ENCODE measurements at regions not wholly inside any gene's neighbourhood (a gene's known extent, or its start where the extent isn't known, plus 50 kb on each side); places are given as distances from the start of the nearest gene placed in this dataset.

DNA sequence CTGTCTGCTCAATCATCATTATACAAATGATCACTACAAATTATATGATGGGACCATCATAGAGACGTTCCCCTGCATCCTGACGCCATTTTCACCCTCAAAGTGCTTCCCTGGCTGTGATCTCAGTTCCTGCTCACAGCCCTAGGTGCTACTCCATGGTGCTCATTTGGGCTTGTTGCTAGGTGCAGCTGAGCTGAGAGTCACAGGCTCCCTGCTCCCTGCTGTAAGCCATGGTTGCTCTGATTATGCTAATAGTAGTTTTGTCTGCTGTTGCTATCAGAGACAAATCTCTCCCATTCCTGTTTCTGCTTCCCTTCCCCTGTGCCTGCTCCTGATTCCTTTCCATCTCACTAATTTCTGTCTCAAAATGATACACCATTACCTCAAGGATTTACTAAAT lies 474.3 kb downstream of the METTL15 start:
- no peak for DNase-seq

DNA sequence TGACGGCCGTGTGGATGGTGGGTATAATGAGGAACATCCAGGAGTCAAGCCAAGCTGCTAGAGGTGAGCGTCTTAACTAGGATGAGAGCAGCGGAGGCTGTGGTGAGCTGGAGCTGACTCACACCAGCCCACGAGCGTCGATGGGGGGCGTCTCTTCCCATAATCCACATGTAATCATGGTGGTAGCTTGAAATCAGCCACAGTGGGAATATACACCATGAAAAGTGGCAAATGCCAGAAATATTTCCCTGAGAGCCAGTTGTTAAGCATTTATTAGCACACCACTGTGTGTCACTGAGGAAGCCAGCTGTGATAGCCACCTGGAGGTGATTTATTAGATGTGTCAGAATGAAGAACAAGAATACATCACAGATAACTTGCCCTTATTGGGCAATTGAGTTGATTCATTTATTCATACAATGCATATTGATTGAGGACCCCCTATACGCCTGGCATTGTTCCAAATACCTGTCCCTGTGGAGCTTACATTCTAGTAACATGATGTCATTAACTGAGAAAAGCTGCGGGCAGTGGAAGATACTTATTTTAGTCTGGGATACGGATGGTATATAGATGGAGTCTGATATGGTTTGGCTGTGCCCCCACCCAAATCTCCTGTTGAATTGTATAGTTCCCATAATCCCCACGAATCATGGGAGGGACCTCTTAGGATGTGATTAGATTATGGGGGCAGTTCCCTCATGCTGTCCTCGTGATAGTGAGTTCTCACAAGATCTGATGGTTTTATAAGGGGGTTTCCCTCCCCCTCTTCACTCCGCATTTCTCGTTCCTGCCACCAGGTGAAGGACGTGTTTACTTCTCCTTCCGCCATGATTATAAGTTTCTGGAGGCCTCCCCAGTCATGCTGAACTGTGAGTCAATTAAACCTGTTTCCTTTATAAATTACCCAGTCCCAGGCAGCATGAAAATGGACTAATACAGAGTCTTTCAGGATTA lies 473.4 kb downstream of the METTL15 start:
- no peak for DNase-seq

DNA sequence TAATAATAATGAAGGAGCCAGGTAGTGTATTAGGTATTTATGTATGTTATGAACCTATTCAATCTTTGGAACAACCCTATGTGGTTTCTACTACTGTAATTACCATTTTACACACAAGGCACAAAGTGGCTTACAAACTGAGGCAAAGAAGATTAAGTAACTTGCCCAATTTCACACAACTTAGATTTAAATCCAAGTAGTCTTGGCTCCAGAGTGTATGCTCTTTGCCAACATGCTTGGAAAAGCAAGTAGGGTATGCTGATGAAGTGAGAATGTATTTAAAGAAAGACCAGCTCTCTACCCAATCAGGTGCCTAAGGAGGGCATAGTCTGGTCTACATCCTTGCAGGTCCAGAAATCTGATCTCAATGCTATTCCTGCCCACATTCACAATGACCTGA lies 463.2 kb downstream of the METTL15 start:
- no peak for DNase-seq

DNA sequence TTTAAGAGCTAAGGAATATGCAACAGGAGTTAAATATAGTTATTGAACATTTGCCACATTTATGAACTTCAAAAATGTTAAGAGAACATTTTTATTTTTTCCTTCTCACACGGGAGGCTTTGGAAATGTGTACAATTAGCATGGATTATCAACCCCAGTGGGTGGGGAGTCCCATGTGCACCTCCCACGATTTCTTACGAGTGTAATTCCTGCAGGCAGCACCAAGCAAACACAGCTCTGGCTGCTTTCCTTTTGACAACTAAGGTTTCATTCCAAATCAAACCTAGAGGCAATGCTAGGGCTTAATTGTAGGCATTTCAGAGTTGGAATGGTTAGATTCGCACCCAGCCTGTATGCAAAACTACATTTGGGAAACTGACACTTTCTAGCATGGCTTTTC lies 460.9 kb downstream of the METTL15 start:
- no peak for DNase-seq

DNA sequence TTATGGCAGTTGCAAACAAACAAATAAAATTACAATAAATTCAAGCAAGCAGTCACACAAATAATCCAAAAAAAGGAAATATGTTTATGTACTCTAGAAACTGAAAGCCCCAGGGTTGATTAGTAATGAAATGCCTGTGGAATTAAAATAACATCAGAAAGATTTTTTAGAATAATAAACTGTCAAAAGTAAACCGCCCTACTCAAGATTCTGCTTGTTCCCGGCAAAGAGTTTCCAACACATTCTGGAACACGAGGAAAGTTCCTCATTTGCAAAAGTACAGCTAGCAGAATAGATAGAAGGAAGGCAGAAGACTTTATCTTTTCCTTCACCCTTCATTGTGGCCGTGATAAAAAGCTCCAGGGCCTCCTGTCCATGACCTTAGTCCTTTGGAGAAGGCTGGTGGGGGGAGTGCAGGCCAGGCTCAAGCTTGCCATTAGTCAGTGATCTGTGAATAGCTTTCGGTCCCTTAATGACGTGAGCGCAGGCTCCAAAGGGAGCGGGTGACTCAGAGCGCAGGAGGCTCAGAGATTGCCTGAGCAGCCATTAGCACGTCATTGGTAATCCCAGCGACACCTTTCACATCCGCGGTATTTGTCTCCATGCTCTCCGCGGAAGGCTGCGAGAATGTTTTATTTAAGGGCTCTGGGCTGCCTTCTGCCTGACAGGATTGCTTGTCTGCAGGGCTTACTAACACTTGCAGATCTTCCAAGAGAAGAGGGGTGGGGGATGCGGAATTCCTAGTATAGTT lies 458.3 kb downstream of the METTL15 start:
- DNase-seq: peak; percentile 49

DNA sequence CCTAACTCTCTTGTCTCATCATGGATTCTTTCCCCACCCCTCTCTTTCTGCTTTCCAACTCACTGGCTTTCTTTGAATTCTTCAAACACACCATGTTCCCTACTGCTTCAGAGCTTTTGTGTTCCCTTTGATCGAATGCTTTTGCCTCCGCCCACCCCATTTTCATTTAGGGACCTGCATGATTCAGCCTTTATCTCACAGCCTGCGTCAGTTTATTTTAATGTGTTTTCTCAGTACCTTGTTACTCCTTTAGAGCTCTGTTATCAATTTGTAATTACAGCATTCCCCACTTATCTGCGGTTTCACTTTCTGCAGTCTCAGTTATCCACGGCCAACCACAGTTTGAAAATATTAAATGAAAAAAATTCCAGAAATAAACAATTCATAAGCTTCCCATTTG lies 451.3 kb downstream of the METTL15 start:
- no peak for DNase-seq

DNA sequence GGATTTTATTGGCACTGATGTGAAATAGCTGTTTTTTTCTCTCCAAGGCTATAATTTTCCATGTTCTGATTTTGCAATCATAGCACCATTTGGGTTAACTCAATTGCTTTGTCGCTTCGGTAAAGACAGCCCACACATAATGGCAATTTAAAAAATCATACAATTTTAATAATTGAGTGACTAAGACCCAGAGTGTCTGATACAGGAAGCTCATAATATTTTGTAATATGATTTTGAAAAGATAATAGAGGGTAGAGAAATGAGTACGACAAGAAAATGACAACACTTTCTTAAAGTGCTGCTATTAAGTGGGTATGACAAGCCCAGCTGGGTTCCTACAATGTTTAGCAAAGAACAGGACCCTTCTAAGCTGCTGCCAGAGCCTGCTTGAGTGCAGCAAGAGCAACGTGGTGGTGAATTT lies 439.1 kb downstream of the METTL15 start:
- DNase-seq: no peak

DNA sequence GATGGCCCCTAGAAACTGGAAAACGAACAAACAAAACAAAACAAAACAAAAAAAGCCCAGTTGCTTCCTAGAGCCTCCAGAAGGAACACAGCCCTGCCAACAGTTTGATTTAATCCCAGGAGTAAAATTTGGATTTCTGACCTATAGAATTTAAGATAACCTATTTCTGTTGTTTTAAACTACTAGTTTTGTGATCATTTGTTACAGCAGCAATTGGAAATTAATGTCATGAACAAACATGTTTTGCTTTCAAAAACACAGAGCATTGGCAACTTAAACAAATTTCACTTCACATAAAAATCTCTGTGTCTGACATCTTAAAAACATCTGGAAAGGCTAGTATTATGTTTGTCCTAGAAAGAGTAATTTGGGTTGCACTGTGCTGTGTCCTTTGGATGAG lies 437.3 kb downstream of the METTL15 start:
- no peak for DNase-seq

DNA sequence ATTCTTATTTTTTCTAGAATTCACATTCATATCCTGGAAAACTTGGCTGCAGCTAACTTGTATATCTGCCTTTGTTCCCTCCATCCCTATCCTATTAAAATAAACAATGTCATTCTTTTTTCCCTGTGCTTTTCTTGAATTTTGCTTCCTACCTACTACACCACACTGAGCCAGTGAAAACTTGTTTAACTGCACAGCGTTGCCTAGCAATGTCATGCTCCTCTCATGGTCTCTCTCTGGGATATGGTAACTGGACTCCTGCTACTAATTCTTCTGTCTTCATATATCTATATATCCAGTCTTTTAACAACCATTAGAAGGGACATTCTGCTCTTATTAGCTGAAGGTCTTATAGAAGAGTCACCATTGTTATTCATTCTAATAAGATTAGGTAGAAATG lies 434.4 kb downstream of the METTL15 start:
- DNase-seq: no peak

DNA sequence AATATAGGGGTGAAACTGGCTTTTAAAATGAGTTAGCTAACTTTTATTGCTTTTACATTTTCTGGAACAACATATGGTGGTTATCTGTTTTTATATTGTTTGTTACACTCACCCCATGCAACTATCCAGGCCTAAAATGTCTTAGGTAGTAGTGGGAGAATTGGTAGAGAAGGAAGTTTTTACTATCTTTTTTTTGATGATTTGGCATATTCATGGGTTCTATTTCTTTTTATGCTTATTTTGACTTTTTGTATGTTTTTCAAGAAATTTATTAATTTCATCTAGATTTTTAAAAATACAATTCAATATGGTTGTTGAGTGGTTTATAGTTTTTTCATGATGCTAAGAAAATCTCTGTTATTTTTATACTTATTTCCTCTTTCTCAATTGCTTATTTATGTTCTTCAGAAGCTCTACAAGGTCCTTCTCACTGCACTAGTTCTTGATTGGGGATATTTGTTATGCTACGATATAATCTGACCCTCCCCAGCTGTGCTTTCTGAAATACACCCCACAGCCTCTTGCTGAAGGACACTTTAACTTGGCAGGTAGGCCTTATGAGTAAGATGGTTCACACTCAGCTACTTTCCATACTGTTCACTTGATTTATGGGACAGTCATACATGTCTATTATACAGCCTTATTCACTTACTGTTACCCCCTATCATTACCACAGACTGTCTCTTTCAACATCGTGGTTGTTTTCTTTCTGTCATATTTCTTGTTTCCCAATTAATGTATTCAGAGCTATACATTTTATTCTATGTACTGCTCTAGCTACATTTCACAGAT lies 431.2 kb downstream of the METTL15 start:
- no peak for DNase-seq

DNA sequence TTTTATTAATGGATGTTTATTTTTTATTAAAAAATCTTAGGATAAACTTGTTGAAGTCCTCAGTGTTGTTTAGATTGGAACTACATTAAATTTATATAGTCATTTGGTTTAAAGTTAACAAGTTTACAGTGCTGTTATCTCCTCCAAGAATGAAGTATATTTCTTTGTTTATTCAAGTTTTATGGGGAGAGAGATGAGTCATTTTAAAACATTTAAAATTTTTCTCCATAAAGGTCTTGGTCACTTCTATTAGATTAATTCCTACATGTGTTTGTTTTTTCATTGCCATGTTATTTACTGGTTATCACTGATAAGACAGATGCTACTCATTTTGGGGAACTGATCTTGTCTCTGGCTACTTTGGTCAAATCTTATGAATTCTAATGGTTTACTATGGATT lies 429.6 kb downstream of the METTL15 start:
- no peak for DNase-seq

DNA sequence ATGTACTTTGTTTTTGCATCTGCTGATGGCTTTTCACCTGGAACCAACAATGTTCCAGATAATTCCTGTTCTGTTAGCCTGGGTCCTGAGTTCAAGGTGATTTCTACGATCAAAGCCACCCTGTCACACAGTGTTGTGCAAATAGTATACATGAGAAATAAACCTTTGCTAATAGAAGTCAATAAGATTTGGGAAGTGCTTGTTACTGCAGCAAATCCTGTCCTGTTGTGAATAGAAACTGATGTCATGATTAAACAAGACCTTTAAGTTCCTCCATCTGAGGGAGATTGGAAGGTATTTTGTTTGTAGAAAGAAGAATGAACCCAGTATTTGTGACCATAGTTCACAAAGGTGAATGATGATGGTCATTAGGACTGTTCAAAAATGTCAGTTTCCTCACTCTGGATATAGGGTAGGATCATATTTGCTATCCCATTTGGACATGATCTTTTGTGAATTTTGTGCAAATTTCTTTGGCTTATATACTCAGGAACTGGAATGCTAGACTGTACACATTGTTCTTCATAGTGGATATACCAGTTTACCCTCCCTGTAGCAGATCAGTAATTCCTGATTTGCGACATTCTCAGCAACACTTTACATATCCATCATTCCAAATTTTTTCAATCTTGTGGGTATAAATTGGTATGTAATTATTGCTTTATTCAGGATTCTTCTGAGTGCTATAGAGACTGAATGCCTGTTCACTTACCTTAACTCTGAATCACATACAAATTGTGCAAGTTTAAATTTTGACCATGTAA lies 428.5 kb downstream of the METTL15 start:
- DNase-seq: no peak

DNA sequence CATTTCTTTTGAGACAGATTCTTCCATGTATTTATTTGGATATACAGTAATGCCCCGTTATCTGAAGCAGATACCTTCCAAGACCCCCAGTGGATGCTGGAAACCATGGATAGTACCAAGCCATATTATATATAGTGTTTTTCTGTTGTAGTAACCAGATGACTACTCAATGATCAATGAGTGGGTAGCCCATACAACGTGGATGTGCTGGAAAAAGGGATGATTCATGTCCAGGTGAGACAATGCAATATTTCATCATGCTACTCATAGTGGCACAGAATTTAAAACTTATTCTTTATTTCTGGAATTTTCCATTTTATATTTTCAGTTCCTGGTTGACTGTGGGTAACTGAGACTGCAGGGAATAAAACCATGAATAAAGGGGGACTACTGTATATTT lies 427.5 kb downstream of the METTL15 start:
- DNase-seq: no peak

DNA sequence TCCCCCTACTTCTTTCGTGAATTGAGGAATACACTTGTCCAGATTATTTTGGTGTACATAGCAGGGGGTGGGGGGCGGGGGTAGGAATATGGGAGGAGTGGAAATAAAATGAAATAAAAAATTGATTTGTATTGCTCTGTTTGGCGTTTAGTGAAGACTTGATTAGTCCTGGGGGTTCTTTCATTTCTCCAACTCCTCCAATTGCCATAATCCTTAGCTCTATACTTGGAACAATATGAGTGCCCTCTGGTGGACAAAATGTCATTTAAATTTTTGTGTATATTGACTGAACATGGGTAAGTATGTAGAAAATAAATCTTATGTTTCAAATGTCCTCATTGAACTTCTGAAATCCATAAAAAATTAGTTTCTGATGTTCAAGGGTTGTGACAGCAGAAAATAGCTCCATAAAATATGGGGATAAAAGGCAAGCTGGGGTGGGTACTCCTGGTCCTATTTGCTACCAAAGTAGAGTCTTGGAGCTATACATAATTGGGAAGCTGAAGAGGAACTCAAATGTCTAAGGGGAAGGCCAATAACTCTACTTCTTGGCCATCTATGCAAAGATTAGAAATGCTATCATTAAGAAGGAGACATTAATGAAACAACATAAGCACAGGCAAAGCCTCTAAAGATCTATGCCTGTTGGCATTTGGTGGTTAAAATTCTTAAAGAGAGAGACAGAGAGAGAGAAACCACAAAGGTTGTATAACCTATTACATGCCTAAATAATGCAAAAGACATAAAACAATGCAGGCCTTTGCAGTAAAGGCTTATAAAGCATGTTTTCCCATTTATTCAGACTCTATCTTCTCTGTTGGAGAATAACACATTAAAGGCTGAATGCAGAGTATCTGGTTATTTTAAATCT lies 421.6 kb downstream of the METTL15 start:
- peak; percentile 24 for DNase-seq

DNA sequence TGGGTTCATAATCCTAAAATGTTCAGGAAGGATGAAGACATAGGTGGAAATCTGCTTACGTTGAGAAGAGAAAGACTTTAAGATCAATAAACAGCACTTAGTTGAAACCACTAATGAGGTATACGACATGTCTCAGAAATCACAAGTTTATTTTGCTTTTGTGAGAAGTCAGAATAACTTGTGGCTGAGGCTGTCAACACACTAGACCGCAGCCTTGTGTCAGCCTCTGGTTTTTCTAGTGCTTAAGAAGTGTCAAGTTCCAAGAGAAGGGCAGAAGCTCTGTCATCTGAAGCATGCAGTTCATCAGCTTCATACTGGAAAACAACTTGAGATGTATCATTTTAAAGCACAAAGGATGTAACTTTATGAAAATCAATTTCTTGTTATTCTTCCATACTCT lies 420.9 kb downstream of the METTL15 start:
- no peak for DNase-seq

DNA sequence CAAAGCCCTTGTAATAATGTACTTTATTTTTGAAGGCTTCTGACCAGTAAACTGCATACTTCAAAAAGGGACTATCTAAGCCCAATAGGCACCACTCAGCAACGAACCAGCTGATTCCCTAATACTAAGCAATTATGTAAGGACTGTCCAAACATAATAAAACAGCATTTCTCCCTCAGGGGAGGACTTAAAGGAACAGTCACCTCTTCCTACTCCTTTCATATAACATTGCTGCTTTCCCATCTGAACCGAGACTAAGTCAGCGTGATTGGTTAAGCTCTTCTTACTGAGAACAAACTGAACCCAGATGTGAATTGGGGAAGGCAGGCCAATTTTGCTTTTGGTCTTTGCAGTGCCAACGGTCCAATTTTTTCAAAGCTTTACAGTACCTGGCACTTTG lies 420.0 kb downstream of the METTL15 start:
- no peak for DNase-seq

DNA sequence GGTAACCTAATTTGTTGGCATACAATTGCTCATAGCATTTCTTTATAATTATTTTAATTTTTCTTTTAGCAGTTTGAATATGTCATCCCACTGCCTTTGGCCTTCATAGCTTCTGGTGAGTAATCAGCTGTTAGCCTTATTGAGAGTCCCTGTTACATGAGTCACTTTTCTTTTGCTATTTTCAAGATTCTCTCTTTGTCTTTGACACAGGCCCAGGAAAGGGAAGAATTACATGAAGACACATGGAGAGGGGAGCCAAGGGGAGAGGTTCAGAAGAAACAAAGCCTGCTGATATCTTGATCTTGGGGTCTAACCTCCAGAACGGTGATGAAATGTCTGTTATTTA lies 418.2 kb downstream of the METTL15 start:
- DNase-seq: no peak

DNA sequence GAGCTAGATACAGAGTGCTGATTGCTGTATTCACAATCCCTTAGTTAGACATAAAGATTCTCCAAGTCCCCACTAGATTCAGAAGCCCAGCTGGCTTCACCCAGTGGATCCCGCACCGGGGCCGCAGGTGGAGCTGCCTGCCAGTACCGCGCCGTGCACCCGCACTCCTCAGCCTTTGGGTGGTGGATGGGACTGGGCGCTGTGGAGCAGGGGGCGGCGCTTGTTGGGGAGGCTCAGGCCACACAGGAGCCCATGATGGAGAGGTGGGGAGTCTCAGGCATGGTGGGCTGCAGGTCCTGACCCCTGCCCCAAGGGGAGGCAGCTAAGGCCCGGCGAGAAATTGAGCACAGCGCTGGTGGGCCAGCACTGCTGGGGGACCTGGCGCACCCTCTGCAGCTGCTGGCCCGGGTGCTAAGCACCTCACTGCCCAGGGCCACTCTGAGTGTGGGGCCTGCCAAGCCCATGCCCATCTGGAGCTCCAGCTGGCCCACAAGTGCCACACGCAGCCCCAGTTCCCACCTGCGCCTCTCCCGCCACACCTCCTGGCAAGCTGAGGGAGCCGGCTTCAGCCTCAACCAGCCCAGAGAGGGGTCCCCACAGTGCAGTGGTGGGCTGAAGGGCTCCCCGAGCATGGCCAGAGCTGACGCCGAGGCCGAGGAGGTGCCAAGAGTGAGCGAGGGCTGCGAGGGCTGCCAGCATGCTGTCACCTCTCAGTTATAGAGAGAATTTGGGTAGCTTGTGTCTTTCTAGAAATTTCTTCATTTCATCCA lies 417.6 kb downstream of the METTL15 start:
- DNase-seq: no peak

DNA sequence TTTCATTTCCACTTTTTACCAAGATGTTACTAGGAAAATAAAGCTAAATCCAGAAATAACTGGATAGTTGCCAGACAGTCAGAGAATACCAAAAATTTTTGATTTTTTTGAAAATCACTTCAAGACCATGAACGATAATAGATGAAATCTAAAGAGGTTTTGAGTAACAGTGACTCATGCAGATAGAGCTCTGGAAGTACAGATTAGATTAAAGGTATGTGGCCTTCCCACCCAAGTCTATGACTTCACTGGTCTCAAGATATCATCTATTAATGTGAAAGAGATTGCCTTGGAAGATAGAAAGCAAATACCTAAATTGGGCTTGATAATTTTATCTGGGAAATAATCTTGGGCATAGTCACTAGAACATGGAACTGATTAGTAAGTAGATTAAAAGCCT lies 415.9 kb downstream of the METTL15 start:
- DNase-seq: no peak

DNA sequence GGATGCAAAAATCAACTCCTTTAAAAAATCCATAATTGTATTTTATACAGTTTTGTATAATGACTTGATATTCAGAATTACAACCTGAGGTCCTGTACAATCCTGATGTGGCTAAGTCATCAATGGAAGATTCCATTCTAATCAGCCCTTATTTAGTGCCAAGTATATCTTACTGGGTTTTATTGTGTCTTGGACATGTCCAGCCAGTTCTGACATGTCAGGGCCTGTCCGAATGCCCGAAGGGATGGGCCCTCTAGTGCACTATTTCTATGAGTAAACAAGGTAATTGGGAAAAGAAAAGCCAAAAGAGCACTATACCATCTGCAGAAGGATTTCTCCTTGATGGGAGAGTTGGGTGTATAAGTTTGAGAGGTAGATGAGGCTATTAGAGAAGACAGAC lies 412.9 kb downstream of the METTL15 start:
- no peak for DNase-seq

DNA sequence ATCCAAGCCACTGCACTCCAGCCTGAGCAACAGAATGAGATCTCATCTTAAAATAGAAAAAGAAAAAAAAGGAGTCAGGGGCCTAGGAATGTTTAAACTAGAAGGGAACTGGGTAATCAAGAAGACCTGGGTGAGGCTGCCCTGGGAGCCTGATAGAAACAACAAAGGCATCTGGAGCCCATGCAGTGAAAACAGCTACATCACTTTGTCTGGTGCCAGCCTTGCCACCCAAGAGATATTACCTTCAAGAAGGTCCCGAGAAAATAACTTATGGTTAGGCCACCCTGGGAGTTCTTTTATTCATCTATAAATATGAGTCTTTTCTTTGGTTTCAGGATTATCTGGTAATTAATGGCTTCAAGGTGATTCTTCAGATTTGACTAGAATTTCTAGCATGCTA lies 412.1 kb downstream of the METTL15 start:
- DNase-seq: no peak

Measured in hindlimb muscle (tissue), 1 donor.